H1 (cell line): ENCODE measurements at regions not wholly inside any gene's neighbourhood (a gene's known extent, or its start where the extent isn't known, plus 50 kb on each side); places are given as distances from the start of the nearest gene placed in this dataset.

Experiments used
- CEBPB ChIP-seq: IDR thresholded peaks from 2 replicates; pipeline ENCODE4 v1.6.1; 2012; ENCODE audit warnings: low read depth, low read length
- JUN ChIP-seq: IDR thresholded peaks from 2 replicates; pipeline ENCODE4 v1.6.1; 2011; ENCODE audit warnings: low read depth, mild to moderate bottlenecking, improper control_type of control experiment, low read length
- ZNF274 ChIP-seq: IDR thresholded peaks from 2 replicates; pipeline ENCODE4 v1.7.0; 2012; ENCODE audit warnings: low read length, borderline replicate concordance; ENCODE audit errors: extremely low read depth

DNA sequence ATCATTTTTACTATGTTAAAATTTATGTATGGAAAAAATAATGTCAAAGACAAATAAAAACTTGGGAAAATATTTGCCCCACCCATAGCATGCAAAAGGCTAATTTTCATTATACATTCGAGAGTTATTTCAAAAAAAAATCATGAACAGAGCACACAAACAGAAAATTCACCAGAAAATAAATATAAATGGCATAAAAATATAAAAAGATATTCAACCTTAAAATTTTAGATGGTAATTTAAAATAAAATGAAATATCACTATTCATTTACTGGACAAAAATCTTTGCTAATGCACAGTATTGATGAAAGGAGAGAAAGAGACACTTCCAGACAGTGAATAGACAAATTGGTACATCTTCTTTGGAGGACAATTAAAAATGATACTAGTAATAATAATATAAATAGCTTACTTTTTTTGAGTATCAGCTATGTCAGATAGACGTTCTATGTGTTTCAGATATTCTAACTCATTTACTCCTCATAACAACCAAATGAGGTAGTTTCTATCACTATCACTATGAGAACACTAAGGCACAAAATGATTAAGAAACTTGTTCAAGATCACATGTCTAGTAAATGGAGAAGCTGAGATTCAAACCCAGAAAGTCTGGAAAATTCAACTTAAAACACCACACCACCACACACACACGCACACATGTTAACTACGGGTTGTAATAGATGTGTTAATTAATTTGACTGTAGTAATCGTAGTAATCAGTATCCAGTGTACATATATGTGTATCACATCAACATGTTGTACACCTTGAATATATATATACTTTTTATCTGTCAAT lies 63.0 kb downstream of the CCDC71L start:
- TF ChIP-seq JUN (no peak), ZNF274 (no peak), CEBPB (no peak)
